Fibroblast of skin of right biceps (primary cell): ENCODE measurements at regions not wholly inside any gene's neighbourhood (a gene's known extent, or its start where the extent isn't known, plus 50 kb on each side); places are given as distances from the start of the nearest gene placed in this dataset.
"Not testable (repeated sequence)": the region's sequence is repeated elsewhere in the genome, so short reads cannot be mapped to it uniquely, and the experiment has no call there.

ENCODE experiments used
- DNase-seq: peaks from one replicate; pipeline ENCODE4 v3.0.0-alpha.2; 2013

- not testable (repeated sequence) for DNase-seq
Measured at GRCh38 chr1:206314951-206315636, 111.8 kb downstream of the SRGAP2 start.

GRCh38 chr1:206316901-206317300 lies 113.6 kb downstream of the SRGAP2 start:
- DNase-seq = not testable (repeated sequence)

GRCh38 chr1:206317878-206318514 lies 114.7 kb downstream of the SRGAP2 start:
- DNase-seq = not testable (repeated sequence)

GRCh38 chr1:206320227-206320626 lies 116.9 kb downstream of the SRGAP2 start:
- not testable (repeated sequence) for DNase-seq

- DNase-seq = not testable (repeated sequence)
Measured at GRCh38 chr1:206326159-206326939, 123.0 kb downstream of the SRGAP2 start.

- not testable (repeated sequence) for DNase-seq
Measured at GRCh38 chr1:206331597-206331996, 128.3 kb downstream of the SRGAP2 start.

- DNase-seq = not testable (repeated sequence)
Measured at GRCh38 chr1:206333316-206333715, 130.0 kb downstream of the SRGAP2 start.

GRCh38 chr1:206333897-206334296 lies 130.6 kb downstream of the SRGAP2 start:
- DNase-seq = not testable (repeated sequence)

- DNase-seq = not testable (repeated sequence)
Measured at GRCh38 chr1:206334481-206334880, 131.1 kb downstream of the SRGAP2 start.

- DNase-seq = not testable (repeated sequence)
Measured at GRCh38 chr1:206335162-206335561, 131.8 kb downstream of the SRGAP2 start.

DNA sequence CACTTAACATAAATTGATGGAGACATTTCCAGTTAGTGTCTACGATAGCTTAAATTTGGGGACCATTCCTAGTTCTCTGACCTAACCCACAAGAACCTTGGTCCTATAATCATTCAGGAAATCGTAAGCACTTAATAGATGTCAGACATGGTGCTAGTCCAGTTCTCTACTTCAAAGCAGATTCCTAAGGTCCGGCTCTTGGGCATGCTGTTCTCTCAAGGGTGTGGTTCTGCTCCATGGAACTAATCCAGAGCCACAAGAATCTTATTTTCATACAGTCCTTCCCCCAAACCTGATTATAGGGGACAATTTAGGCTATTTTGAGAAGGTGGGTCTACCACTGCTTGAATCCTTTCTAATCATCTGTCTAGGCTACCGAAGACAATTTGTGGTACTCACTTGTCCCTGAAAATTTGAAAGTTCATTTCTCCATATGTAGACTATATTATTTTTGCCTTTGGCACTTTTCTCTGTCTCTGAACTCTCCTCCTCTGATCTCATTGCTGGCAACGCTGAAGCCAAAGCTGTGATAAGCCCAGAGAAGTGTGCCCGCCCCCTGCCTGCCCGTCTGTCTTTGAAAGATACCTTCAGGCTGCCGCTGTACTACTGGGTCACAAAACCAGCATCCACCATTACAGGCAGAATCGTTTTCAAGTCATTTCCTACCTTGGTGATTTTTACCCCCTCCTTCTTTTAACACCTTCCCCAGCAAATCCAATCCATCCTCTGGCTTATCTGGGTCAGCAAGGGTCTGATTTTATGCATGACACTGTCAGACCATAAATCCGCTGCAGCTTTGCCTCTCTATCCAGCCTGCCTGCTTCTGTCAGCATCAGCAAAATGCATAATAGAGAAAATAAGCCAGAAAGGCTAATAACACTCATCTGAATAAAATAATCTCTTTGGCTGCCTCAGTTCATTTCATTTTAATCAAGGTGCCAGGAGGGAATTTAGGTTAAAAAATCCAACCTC lies 132.8 kb downstream of the SRGAP2 start:
- not testable (repeated sequence) for DNase-seq

DNA sequence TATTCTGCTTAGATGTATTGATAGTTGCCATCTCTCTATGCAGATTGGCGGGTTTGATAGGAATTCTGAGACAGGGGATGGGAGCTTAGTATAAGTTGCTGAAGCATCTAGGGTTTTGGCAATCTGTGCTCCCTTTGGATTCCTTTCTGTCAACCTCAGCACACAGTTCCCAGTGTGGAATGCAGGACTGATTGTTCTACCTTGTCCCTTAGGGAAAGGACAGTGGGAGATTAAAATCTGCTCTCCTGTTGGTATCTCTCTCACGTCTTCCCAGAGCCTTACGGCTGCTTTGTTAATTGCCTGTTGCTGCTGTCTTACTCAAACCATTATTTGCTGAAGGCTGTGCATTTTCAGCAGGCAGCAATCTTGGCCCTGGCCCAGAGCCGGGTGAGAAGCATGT lies 133.3 kb upstream of the IKBKE start:
- peak; percentile 43 for DNase-seq

DNA sequence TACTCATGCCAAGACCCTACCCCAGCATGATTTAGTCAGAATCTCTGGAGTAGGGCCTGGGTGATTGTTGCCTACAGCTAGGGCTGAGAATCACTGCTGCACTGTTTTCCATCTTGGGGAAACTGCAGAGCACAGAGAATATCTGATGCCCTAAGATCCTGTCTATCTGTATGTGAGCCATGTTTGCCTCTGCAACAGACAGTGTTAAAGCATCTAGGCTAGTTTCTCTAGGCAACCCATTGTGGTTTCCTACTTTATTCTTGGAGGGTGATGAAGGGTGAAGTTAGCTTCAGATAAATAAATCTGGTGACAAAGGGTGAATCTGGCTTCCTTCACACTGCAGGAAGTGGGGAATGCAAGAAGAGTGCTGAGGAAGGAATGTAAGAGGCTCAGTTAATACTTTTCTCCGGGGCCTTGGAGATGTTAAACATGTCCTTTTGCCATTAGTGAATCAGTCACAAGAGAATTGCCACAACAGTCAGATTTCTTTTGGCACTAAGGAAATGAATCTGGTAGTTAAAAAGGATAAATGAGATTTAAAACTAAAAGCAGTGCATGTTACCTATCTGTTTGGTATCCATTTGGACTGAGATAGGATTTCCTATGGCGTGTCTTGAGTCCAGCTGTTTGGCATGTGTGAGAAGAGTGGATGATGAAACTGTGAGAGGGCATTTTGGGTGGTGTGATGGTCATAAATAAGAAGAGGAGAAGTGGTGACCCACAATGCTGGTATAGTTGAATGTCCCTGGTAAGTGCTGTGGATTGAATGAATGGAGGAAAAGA lies 119.6 kb upstream of the IKBKE start:
- peak; percentile 33 for DNase-seq

- DNase-seq = not testable (repeated sequence)
Measured at GRCh38 chr1:206351276-206352052, 118.8 kb upstream of the IKBKE start.

GRCh38 chr1:206356310-206356709 lies 114.0 kb upstream of the IKBKE start:
- peak; percentile 56 for DNase-seq

DNA sequence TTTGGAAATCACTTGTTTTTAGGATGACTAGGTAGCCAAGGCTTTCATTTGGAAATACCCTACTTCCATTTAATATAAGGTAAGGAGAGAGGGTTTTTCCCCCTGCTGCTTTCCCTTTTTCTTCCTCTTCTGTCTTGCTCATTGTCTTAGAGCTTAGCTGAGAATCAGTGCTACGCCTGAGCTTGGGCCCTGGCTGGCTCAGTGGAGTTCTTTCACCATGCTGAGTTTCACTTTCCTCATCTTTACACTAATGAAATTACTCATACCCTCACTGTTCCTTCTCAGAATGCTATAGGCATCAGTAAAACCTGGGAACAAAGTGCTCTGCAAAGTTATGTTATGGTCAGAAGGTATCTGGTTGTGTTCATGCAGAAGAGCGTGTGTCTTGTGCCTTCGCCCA lies 112.3 kb upstream of the IKBKE start:
- not testable (repeated sequence) for DNase-seq

DNA sequence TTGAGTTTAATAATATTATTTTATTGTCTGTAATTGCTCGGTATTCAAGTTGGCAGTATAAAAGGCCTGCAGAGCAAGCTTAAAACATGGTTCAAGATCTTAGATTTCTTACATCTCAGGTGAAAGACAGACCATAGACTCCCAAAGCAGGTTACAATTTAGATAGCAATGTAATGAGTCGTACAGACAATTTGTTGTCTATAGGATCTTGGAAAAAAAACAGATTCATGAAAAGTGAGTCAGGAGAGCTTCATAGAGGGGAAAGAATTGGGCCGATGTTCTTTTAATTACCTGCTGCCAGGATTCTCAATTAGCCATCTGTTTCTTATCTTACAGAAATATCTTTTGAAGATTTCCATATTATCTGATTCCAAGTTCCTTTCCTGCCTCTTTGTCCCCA lies 111.5 kb upstream of the IKBKE start:
- not testable (repeated sequence) for DNase-seq

DNA sequence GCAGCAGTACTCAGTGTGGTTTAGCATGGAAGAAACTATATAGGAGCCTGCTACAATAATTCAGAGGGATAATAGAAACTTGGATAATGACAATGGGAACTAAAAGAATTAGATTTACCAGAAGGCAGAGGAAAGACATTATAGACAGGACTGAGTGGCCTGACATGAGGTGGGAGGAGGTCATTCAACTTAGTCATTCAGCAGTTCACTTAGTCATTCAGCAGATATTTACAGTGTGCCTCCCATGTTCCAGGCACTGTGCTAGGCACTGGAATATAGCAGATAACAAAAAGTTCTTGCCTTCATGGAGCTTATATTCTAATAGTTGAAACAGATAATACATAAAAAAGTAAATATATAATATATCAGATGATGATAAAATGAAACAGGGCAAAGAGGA lies 110.9 kb upstream of the IKBKE start:
- not testable (repeated sequence) for DNase-seq

DNA sequence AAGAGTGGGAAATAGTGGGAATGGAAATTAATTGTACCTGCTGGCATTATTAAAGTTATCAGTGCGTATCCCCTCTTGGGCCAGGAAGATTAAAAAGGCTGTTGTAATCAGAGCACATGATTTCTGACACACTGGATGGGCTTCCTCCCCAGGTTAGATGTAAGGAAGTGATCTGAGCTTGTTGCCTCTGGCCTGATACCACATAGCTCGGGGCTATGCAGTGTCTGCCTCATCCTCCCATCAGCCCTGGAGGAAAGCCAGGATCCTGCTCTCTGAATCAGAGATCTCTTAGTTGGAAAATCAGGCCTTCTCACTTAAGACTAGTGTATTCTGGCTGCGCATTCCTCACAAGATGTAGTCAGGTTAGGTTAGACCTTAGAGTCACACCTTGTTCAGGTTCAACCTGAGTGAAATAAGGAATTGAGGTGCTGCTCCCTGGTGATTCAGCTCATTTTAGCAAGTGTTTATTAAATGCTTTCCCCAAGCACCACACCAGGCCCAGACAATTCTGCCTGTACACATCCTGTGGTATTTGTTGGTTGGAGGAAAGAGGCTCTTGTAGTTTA lies 108.2 kb upstream of the IKBKE start:
- not testable (repeated sequence) for DNase-seq

GRCh38 chr1:206362994-206363393 lies 107.3 kb upstream of the IKBKE start:
- DNase-seq = not testable (repeated sequence)
